ENCODE measurements at regions not wholly inside any gene's neighbourhood (a gene's known extent, or its start where the extent isn't known, plus 50 kb on each side); places are given as distances from the start of the nearest gene placed in this dataset.

- no peak for TF ChIP-seq CTCF (IDR thresholded peaks at IDR 0.05; ENCODE audit: low read depth, low read length)
These were observed 260.7 kb downstream of the ICE1 start for GRCh38 chr5:5683174-5683573.

GRCh38 chr5:5678909-5679308, 256.4 kb downstream of the ICE1 start:
- H3K36me3 ChIP-seq: no peaks in the 10 kb centered on the region

More at GRCh38 chr5:5683174-5683573, 260.7 kb downstream of the ICE1 start:
- DNase-seq: no peak
- Histone ChIP-seq H3K4me3 (ENCODE audit: low read depth, low read length) (no peak overlapping the region), H3K36me3 (no peaks in the 10 kb centered on the region), H3K27ac (no peak overlapping the region), H3K27me3 (ENCODE audit: insufficient read depth, low read depth, severe bottlenecking) (no peaks in the 10 kb centered on the region), H3K9me3 (ENCODE audit: severe bottlenecking) (no peaks in the 10 kb centered on the region)

GRCh38 chr5:5677738-5678137, 255.3 kb downstream of the ICE1 start:
- H3K36me3 ChIP-seq: no peaks in the 10 kb centered on the region
- no peaks in the 10 kb centered on the region for H3K9me3 ChIP-seq (ENCODE audit: severe bottlenecking)
- no peaks in the 10 kb centered on the region for H3K27me3 ChIP-seq (ENCODE audit: insufficient read depth, low read depth, severe bottlenecking)
- no peak overlapping the region for H3K4me3 ChIP-seq (ENCODE audit: low read depth, low read length)
- TF ChIP-seq CTCF (IDR thresholded peaks at IDR 0.05; ENCODE audit: low read depth, low read length): no peak
- H3K27ac ChIP-seq: no peak overlapping the region
- no peak for DNase-seq

More at GRCh38 chr5:5678909-5679308, 256.4 kb downstream of the ICE1 start:
- no peak for TF ChIP-seq CTCF (IDR thresholded peaks at IDR 0.05; ENCODE audit: low read depth, low read length)
- Histone ChIP-seq H3K4me3 (ENCODE audit: low read depth, low read length) (no peak overlapping the region), H3K27me3 (ENCODE audit: insufficient read depth, low read depth, severe bottlenecking) (no peaks in the 10 kb centered on the region), H3K27ac (no peak overlapping the region), H3K9me3 (ENCODE audit: severe bottlenecking) (no peaks in the 10 kb centered on the region)
- no peak for DNase-seq

- Histone ChIP-seq H3K27ac (no peak overlapping the region), H3K36me3 (no peaks in the 10 kb centered on the region), H3K9me3 (ENCODE audit: severe bottlenecking) (no peaks in the 10 kb centered on the region), H3K27me3 (ENCODE audit: insufficient read depth, low read depth, severe bottlenecking) (no peaks in the 10 kb centered on the region), H3K4me3 (ENCODE audit: low read depth, low read length) (no peak overlapping the region)
- no peak for TF ChIP-seq CTCF (IDR thresholded peaks at IDR 0.05; ENCODE audit: low read depth, low read length)
- DNase-seq: no peak
These were observed 253.7 kb downstream of the ICE1 start for GRCh38 chr5:5676218-5676617.

- no peak for DNase-seq
- Histone ChIP-seq H3K27me3 (ENCODE audit: insufficient read depth, low read depth, severe bottlenecking) (no peaks in the 10 kb centered on the region), H3K4me3 (ENCODE audit: low read depth, low read length) (no peak overlapping the region), H3K36me3 (no peaks in the 10 kb centered on the region), H3K9me3 (ENCODE audit: severe bottlenecking) (no peaks in the 10 kb centered on the region), H3K27ac (no peak overlapping the region)
- TF ChIP-seq CTCF (IDR thresholded peaks at IDR 0.05; ENCODE audit: low read depth, low read length): no peak
These were observed 253.0 kb downstream of the ICE1 start for GRCh38 chr5:5675511-5675910.

GRCh38 chr5:5671823-5672222, 249.3 kb downstream of the ICE1 start:
- no peak for DNase-seq
- H3K27ac ChIP-seq: no peak overlapping the region
- no peaks in the 10 kb centered on the region for H3K36me3 ChIP-seq
- H3K4me3 ChIP-seq (ENCODE audit: low read depth, low read length): no peak overlapping the region
- no peaks in the 10 kb centered on the region for H3K9me3 ChIP-seq (ENCODE audit: severe bottlenecking)
- TF ChIP-seq CTCF (IDR thresholded peaks at IDR 0.05; ENCODE audit: low read depth, low read length): no peak
- H3K27me3 ChIP-seq (ENCODE audit: insufficient read depth, low read depth, severe bottlenecking): no peaks in the 10 kb centered on the region
